Testis (tissue), 2 donors: ENCODE measurements at regions not wholly inside any gene's neighbourhood (a gene's known extent, or its start where the extent isn't known, plus 50 kb on each side); places are given as distances from the start of the nearest gene placed in this dataset.

Source experiments
- CTCF ChIP-seq, 3 experiments: fragments of 450-650 bp in 2 of 3; fragments of 200-600 bp in 1 of 3; sonication (generic) in 1 of 3; IDR thresholded peaks; one replicate each; pipeline ENCODE4 v1.5.1; 2016 to 2019; ENCODE audit warnings: antibody characterized with exemption in 3 of 3, mild to moderate bottlenecking in 2 of 3, moderate library complexity in 1 of 3
- POLR2A ChIP-seq: fragments of 450-650 bp; IDR thresholded peaks from one replicate; pipeline ENCODE4 v1.6.1; 2017; ENCODE audit warnings: antibody characterized with exemption, mild to moderate bottlenecking, moderate library complexity

- TF ChIP-seq CTCF (IDR thresholded peaks at IDR 0.05) (no peak), POLR2A (no peak)
Measured at GRCh38 chr2:9781252-9781651, 62.0 kb upstream of the TAF1B start.
